NCI-H345 treated with DMSO at 0.1 percent for 48 hours (cell line): ENCODE measurements at regions not wholly inside any gene's neighbourhood (a gene's known extent, or its start where the extent isn't known, plus 50 kb on each side); places are given as distances from the start of the nearest gene placed in this dataset.

Experiments
- DNase-seq: peaks from one replicate; lab custom pipeline; 2025; ENCODE audit not compliant: unreplicated experiment; lab: John Stamatoyannopoulos, UW

DNA sequence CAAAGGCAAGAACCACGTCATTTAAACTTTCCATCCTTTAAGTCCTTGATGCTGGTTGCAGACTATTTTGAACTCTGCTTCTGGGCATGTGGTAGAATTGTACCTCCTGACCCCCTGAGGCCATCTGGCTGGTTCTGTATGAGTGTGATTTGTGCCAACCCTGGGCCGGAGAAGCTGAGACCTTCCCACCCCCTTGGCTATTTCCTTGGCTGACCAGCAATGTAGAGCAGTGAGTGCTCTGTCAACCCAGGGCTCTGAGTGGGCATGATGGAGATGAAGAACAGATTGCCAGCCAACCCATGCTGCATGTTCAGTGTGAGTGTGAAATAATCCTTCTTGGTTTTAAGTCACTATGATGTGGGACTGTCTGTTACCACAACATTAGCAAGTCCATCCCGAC, 82.1 kb upstream of the RASGRP1 start:
- DNase-seq, result no peak

- DNase-seq, result no peak
These were observed 83.1 kb upstream of the RASGRP1 start for GRCh38 chr15:38647683-38648082.

DNA sequence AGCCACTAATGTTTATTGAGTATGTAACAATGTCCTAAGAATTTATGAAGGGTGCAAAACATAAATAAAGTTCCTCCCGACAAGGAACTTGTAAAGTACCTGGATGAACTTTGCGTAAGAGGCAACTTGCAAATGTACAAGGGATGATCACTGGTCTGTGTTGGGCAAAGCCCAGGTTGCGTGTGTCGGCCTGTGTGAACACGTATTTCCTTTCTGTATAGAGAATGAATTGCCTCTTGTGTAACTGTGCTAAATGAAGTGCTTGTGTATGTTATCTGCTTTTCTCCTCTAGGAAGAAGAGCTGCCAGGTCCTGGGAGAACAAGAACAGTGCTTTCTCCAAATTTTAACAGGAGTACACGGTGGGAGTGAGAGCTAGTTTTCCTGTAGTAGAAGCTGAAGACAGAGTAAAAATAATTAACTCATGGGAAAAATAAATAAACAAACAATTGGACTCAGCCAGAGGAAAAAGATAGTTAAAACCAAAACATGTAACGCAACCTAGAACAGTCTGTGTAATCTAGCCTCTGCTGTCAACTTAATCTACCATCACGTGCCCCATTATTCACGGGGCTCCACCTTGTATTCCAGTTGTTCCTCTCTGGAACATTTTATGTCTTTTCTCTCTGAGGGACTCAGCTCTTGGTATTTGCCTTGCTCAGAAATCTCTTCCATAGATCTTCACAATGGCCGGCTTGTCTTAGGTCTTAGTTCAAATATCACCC, 83.7 kb upstream of the RASGRP1 start:
- DNase-seq, result no peak

GRCh38 chr15:38650384-38650783, 85.8 kb upstream of the RASGRP1 start:
- no peak for DNase-seq

DNA sequence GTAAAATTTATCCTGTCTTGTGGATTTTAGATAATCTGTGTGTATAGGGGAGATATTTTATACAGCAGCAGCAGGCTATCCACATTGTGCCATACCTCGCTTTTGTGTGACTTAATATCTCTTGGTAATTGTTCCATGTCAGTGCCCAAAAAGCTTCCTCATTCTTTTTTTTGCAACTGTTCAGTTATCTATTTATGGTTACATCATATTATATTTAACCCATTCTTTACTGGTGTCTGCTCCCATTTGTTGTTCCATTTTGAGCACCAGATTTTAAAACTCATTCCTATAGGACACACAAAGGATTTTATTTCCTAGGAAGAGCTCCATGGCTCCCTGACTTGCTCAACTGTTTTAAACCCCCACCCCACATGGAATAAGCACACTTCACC, 86.3 kb upstream of the RASGRP1 start:
- no peak for DNase-seq

DNA sequence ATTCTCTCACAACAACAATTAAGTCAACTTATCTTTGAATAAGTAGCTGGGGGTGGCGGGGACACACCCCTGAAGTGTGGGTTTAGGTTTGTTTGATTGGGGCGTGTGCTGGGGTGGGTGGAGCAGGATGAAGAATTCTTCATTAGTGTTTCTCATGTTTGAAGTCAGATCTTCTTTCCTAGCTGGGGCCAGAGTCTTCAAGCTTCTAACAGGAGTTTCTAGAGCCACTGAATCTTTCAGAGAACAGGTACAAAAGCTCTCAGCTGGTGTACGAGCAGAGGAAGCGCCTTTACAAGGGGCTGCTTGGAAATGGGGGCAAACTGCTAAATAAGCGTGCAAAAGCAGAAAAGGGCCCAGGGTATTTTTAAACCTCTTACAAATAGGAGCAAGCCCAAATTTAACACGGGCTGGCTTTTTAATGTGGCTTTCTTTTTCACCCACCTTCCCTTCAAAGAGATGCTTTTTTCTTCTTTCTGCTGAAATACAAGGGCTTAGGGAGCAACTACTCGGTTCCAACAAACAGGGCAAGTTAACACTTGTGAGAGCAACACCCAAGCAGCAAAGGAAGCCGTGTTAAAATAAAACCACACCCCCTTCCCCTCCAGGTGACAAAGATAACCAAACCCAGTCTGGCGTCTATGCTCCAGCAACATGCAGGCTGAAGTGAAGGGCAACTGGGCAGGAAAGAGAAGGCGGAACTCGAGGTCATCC, 86.9 kb upstream of the RASGRP1 start:
- no peak for DNase-seq

DNA sequence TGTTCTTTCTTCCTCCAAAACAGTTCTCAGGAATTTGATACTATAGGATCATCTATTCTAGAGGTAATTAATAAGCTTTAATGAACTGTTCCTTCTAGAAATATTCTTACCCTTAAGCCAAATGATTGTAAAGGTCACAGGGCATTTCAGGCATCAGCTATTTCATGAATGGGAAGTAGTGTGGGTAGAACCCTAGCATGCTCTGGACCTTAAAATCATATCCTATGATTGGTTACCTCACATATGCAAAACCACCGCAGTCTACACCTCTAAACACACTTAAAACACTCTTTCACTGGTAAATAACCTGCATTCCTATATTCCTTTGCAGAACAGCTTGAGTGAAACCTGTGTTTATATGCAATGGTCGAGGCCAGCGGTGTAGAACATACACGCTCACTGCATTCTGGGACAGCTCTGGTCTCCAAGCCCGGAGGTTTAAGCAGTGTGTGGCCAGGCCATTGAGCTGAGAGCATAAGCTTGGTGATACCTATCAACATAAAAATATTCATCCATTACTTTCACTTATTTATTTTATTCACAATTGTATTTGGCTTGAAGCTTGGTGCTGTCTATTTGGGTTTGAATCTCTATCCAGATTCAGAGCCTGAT, 87.7 kb upstream of the RASGRP1 start:
- no peak for DNase-seq

GRCh38 chr15:38652998-38653397, 88.4 kb upstream of the RASGRP1 start:
- DNase-seq, result no peak

- no peak for DNase-seq
These were observed 93.8 kb upstream of the RASGRP1 start for GRCh38 chr15:38658431-38658830.

DNA sequence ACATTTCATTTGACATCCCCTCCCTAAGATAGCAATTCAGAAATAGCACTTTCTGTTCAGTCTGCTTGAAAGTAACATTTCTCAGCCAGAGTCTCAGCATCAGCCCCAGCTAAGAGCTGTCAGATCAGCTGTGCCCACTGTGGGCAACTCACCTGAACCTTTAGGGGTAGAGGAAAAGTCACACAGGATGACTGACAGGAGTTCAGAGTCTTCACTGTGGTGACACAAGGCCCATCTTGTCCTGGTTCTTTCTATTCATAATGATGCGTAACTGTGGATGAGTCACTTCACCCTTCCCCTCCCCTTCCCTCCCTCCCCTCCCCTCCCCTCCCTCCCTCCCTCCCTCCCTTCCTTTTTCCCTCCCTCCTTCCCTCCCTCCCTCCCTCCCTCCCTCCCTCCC, 96.1 kb upstream of the RASGRP1 start:
- DNase-seq, result no peak

GRCh38 chr15:38662033-38662802, 97.6 kb upstream of the RASGRP1 start:
- no peak for DNase-seq

DNA sequence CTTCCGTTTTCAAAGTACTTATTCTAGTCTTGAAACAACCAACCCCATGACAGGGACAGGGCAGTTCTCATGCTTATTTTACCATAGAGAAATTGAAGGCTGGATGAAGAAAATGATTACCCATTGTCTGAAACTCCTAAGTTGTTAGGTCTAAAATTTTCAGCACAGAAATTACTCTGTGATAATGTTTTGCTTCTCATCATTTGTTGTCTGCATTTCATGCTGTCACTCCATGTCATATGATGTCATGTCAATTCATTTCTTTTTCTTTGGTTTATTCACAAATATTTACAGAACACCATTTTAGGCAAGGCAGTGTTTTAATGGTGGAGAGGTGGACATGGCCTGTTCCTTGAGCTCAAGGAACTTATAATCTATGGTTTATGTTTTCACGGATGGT, 98.2 kb upstream of the RASGRP1 start:
- no peak for DNase-seq

- no peak for DNase-seq
These were observed 101.1 kb upstream of the RASGRP1 start for GRCh38 chr15:38665586-38666305.

GRCh38 chr15:38666865-38667510, 102.4 kb upstream of the RASGRP1 start:
- DNase-seq, result no peak

- no peak for DNase-seq
These were observed 103.6 kb upstream of the RASGRP1 start for GRCh38 chr15:38667890-38668850.

DNA sequence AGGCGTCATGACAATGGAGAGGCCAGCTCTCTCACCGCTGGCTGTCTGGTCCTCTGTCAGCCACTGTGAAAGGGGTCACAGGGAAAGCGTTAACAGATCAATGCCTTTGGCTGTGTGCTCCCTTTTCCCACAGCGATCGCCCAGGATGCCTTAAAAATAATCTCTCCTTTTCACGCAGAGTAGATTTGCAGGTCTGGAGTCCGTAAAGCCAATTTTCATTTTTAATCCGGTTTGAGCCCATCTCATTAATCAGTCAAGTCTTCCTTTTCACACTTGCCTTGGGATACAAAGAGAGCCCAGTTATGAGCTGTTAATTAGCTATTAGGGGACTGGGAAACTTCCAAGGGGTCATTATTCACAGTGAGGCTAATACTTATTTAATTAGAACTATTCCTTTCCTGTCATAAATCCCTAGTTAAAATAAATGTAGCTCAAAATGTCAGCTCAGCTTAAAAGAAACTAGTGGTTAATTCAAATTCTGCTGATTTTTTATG, 104.3 kb upstream of the RASGRP1 start:
- no peak for DNase-seq

- no peak for DNase-seq
These were observed 105.8 kb upstream of the RASGRP1 start for GRCh38 chr15:38670128-38671005.

GRCh38 chr15:38671006-38671387, 106.4 kb upstream of the RASGRP1 start:
- DNase-seq, result no peak
